IPS-18a (cell line): ENCODE measurements at regions not wholly inside any gene's neighbourhood (a gene's known extent, or its start where the extent isn't known, plus 50 kb on each side); places are given as distances from the start of the nearest gene placed in this dataset.
"Not testable (repeated sequence)": the region's sequence is repeated elsewhere in the genome, so short reads cannot be mapped to it uniquely, and the experiment has no call there.

ENCODE experiments used
- H3K27ac ChIP-seq: one replicate; pipeline ENCODE4 v1.5.1; 2013; ENCODE audit warnings: low read length
- H3K27me3 ChIP-seq: one replicate; pipeline ENCODE4 v1.6.1; 2013; ENCODE audit warnings: mild to moderate bottlenecking, low read length; ENCODE audit not compliant: control insufficient read depth, insufficient read depth
- H3K36me3 ChIP-seq: one replicate; pipeline ENCODE4 v1.6.1; 2013; ENCODE audit warnings: low read depth, low read length; ENCODE audit not compliant: control insufficient read depth
- H3K4me1 ChIP-seq: one replicate; pipeline ENCODE4 v1.6.1; 2013; ENCODE audit warnings: low read depth, low read length; ENCODE audit not compliant: control insufficient read depth
- H3K4me3 ChIP-seq: one replicate; pipeline ENCODE4 v1.5.1; 2013; ENCODE audit warnings: low read length
- H3K9ac ChIP-seq: one replicate; pipeline ENCODE4 v1.6.1; 2013; ENCODE audit warnings: mild to moderate bottlenecking, low read length, moderate library complexity
- H3K9me3 ChIP-seq: one replicate; pipeline ENCODE4 v1.6.1; 2013; ENCODE audit warnings: low read depth, low read length; ENCODE audit not compliant: control insufficient read depth

DNA sequence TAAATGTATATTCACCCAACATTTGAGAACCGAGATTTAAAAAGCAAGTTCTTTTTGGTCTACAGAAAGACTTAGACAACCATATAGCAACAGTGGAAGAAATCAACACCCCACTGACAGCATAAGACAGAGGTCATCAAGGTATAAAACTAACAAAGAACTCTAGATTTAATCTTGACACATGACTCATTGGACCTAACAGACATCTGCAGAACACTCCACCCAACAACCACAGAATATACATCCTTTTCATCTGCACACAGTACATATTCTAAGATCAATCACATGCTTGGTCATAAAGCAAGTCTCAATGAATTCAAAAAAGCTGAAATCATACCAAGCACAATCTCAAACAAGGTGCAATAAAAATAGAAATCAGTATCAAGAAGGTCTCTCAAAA lies 65.8 kb downstream of the SPIN4 start:
- no peaks in the 10 kb centered on the region for H3K36me3 ChIP-seq
- H3K27ac ChIP-seq = no peak overlapping the region
- no peak overlapping the region for H3K9ac ChIP-seq
- H3K9me3 ChIP-seq = peaks cover 4% of the 10 kb centered on the region
- H3K4me3 ChIP-seq = no peak overlapping the region
- no peaks in the 10 kb centered on the region for H3K4me1 ChIP-seq
- H3K27me3 ChIP-seq = no peaks in the 10 kb centered on the region

DNA sequence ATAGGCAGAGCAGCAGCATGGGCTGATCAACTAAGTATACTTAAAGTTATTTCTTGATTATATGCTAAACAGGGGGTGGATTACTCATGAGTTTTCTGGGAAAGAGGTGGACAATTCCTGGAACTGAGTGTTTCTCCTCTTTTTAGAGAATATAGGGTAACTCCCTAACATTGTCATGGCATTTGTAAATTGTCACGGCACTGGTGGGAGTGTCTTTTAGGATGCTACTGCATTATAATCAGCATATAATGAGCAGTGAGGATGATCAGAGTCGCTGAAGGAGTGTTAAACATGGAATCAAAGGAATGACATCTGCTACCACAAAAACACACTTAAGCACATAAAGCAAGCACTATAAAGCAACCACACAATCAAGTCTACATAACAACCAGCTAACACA lies 66.5 kb downstream of the SPIN4 start:
- Histone ChIP-seq H3K9me3 (peaks cover 4% of the 10 kb centered on the region), H3K4me1 (no peaks in the 10 kb centered on the region), H3K27ac (no peak overlapping the region), H3K36me3 (no peaks in the 10 kb centered on the region), H3K4me3 (no peak overlapping the region), H3K27me3 (no peaks in the 10 kb centered on the region), H3K9ac (no peak overlapping the region)

DNA sequence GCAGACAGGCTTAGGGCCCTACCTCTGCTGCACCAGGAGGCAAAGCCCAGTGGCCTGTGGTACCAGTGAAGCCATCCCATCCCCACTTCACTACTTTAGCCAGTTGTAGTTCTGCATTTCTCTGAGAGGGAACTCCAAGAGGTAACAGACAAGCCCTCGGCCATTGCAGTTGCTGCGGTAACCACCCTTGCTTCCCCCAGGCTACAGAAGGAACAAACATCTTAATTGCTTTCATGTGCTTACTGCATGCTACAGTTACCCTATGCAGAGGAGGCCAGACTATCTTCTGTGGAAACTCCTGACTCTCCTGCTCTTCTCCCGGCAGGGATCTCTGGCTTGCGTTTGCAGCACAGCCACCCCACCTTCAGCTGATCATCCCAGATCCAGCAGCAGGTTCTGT lies 67.8 kb downstream of the SPIN4 start:
- H3K4me1 ChIP-seq = no peaks in the 10 kb centered on the region
- H3K4me3 ChIP-seq = no peak overlapping the region
- H3K36me3 ChIP-seq = no peaks in the 10 kb centered on the region
- no peak overlapping the region for H3K27ac ChIP-seq
- H3K9me3 ChIP-seq = peaks cover 4% of the 10 kb centered on the region
- H3K9ac ChIP-seq = no peak overlapping the region
- H3K27me3 ChIP-seq = no peaks in the 10 kb centered on the region

DNA sequence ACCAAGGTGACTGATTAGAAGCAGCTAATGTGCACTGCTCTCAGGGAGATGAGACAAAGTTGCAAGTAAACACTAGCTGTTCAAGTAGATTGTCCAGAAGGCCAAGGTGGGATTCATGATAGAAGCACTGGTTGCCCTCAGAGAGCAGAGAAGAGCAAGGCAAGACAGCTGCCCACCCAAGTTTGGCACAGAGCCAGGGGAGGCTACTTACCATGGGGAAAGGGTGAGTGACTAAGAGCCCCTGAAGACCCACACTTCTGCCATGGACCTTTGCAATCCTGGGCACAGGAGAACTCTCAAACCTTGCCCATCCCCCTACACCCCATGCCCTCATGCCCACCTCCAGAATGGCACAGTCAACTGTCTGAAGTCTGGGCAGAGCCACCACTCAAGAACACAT lies 68.3 kb downstream of the SPIN4 start:
- Histone ChIP-seq H3K9ac (no peak overlapping the region), H3K27me3 (no peaks in the 10 kb centered on the region), H3K4me1 (no peaks in the 10 kb centered on the region), H3K27ac (no peak overlapping the region), H3K9me3 (peaks cover 4% of the 10 kb centered on the region), H3K4me3 (no peak overlapping the region), H3K36me3 (no peaks in the 10 kb centered on the region)

DNA sequence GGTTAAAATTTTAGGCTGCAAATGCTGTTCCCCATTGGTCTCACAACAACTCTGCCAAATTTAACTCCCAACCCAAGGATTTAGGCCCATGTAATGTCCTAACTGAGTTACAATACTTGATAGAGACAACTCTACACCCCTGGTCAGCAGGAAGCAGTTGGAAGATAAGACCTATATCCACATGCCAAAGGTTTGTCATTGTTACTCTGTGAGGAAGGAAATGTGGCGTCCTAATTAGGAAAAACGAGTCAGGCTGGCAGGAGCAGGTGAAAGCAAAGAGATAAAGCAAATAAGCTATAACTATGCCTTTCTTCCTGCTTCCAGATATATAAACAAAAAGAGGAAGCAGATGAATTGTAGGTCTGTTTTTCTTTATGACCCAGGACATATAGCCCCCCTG lies 69.1 kb downstream of the SPIN4 start:
- Histone ChIP-seq H3K36me3 (no peaks in the 10 kb centered on the region), H3K9me3 (peaks cover 4% of the 10 kb centered on the region), H3K27me3 (no peaks in the 10 kb centered on the region), H3K9ac (no peak overlapping the region), H3K4me3 (no peak overlapping the region), H3K27ac (no peak overlapping the region), H3K4me1 (no peaks in the 10 kb centered on the region)

DNA sequence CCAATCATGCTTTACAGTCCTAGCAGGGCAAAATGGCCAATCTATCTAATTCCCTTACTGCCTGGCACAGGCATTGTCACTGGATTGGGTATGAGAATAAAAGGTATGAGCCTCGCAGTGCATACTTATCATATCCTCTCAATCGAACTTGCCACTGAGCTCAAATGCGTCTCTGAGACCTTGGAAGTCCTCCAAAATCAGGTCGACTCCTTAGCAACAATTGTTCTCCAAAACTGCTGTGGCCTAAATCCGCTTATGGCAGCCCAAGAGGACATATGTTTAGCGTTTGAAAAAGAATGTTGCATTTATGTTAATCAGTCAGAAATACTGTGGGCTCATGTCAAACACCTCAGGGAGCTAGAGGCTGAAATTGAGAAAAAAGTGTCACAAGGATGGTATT lies 69.7 kb downstream of the SPIN4 start:
- Histone ChIP-seq H3K4me3 (no peak overlapping the region), H3K9me3 (peaks cover 4% of the 10 kb centered on the region), H3K36me3 (no peaks in the 10 kb centered on the region), H3K9ac (no peak overlapping the region), H3K27me3 (no peaks in the 10 kb centered on the region), H3K4me1 (no peaks in the 10 kb centered on the region), H3K27ac (no peak overlapping the region)

DNA sequence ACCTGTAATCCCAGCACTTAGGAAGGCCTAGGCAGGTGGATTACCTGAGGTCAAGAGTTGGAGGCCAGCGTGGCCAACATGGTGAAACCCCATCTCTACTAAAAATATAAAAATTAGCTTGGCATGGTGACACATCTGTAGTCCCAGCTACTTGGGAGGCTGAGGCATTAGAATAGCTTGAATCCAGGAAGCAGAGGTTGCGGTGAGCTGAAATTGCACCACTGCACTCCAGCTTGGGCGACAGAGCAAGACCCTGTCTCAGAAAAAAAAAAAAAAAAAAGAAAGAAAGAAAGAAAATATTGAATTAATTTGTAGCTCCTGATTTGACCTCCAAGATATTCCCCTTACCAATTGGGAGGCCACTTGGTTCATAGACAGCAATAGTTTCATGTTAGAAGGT lies 73.7 kb downstream of the SPIN4 start:
- H3K9me3 ChIP-seq = peaks cover 15% of the 10 kb centered on the region
- not testable (repeated sequence) for H3K4me1 ChIP-seq, H3K27me3 ChIP-seq, H3K4me3 ChIP-seq, H3K36me3 ChIP-seq, H3K9ac ChIP-seq, H3K27ac ChIP-seq

DNA sequence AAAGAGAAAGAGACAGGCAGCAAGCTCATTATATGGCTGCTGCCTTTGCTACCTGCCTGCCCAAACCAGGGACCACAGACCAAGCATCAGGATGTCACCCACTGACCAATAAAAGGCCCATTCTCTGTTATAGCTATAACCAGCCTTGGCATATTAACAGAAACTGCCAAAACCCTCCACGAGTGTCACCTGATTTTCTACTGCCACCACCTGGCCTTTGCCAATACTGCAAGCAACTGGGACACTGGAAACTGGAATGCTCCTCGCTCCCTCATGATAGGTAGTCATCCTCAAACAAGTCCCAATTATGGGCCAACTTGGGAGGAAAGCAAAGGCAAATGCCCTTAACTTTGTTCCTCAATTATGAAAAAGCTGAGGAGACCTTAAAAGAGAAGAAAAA lies 76.0 kb downstream of the SPIN4 start:
- Histone ChIP-seq H3K27me3 (no peaks in the 10 kb centered on the region), H3K27ac (no peak overlapping the region), H3K36me3 (no peaks in the 10 kb centered on the region), H3K4me1 (no peaks in the 10 kb centered on the region), H3K4me3 (no peak overlapping the region), H3K9me3 (peaks cover 21% of the 10 kb centered on the region), H3K9ac (no peak overlapping the region)

DNA sequence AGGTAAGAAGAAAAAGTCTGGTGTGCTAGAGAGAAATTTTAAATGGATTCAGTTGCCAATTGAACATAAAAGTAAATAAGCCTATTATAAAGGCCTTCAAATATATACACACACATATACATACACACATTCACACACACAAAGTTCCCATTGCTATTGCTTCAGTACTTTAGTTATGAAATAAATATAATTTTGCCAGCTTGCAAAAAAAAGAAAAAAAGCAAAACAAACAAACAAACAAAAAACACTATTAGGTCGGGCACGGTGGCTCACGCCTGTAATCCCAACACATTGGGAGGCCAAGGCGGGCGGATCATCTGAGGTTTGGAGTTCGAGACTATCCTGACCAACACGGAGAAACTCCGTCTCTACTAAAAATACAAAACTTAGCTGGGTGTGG lies 80.3 kb downstream of the SPIN4 start:
- no peak overlapping the region for H3K4me3 ChIP-seq
- no peak overlapping the region for H3K9ac ChIP-seq
- H3K9me3 ChIP-seq = peaks cover 27% of the 10 kb centered on the region
- H3K4me1 ChIP-seq = no peaks in the 10 kb centered on the region
- no peaks in the 10 kb centered on the region for H3K36me3 ChIP-seq
- H3K27ac ChIP-seq = no peak overlapping the region
- H3K27me3 ChIP-seq = no peaks in the 10 kb centered on the region

DNA sequence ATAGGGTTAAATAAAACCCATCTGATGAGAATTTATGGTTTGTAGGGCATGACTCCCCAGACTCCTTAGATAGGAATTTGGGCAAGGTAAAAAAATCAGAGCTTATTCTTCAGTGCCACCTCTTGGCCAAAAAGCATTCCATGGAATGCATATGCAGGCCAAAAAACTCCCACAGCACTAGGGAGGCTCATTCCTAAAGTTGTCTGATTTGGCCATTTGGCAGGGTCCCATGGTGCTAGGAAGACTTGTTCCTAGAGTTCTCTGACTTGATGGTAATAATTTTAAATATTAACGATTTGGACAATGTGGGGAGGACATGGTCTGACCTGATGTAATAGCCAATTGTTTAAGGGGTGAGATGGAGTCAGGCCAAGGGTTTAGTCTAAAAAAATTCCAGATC lies 93.0 kb downstream of the SPIN4 start:
- Histone ChIP-seq H3K9ac (no peak overlapping the region), H3K27me3 (no peaks in the 10 kb centered on the region), H3K4me1 (no peaks in the 10 kb centered on the region), H3K9me3 (peaks cover 9% of the 10 kb centered on the region), H3K4me3 (no peak overlapping the region), H3K27ac (no peak overlapping the region), H3K36me3 (no peaks in the 10 kb centered on the region)

DNA sequence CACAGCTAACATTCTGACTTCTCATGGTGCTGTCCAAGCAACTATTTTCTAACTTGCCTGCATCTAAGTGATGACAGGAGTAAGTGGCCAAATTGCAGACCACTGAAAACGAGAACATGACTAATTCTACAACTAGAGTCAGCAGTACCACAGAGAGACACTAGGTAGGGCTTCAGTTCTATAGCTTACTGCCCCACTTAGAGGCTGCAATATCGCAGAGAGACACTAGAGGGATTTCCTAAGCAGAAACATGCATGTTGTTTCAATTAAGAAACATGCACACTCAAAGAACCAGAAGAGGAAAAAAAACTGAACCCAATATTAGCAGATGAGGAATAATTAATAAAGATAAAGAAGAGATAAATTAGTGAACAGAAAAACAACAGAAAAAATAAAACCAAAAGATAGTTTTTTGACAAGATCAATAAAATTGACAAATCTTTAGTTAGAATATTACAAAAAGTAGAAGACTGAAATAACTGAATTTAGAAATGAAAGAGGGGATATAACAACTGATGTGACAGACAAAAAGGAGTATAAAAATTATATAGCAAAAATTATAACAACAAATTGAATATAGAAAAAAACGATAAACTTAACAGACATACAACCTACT lies 100.8 kb downstream of the SPIN4 start:
- H3K27ac ChIP-seq = no peak overlapping the region
- H3K4me3 ChIP-seq = no peak overlapping the region
- no peaks in the 10 kb centered on the region for H3K27me3 ChIP-seq
- peaks cover 13% of the 10 kb centered on the region for H3K9me3 ChIP-seq
- H3K4me1 ChIP-seq = no peaks in the 10 kb centered on the region
- no peak overlapping the region for H3K9ac ChIP-seq
- no peaks in the 10 kb centered on the region for H3K36me3 ChIP-seq

DNA sequence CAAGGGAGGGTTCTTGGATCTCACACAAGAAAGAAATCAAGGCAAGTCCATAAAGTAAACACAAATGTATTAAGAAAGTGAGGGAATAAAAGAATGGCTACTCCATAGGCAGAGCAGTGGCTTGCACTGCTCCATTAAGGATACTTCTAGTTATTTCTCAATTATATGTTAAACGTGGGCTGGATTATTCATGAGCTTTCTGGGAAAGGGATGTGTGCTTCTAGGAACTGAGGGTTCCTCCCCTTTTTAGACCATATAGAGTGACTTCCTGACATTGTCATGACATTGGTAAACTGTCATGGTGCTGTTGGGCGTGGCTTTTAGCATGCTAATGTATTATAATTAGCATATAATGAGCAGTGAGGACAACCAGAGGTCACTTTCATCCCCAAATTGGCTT lies 108.4 kb downstream of the SPIN4 start:
- not testable (repeated sequence) for H3K27ac ChIP-seq, H3K9me3 ChIP-seq, H3K27me3 ChIP-seq, H3K4me1 ChIP-seq, H3K4me3 ChIP-seq, H3K36me3 ChIP-seq, H3K9ac ChIP-seq
